Esophagus (tissue), 2 donors: ENCODE measurements at regions not wholly inside any gene's neighbourhood (a gene's known extent, or its start where the extent isn't known, plus 50 kb on each side); places are given as distances from the start of the nearest gene placed in this dataset.

Source experiments
- H3K27ac ChIP-seq, 2 donors: one replicate each; pipeline ENCODE4 v1.5.1; 2013; ENCODE audit warnings: low read depth in 2 of 2, mild to moderate bottlenecking in 2 of 2, inconsistent platforms in 1 of 2, low read length in 1 of 2, moderate library complexity in 1 of 2
- H3K27me3 ChIP-seq, 2 donors: one replicate each; pipeline ENCODE4 v1.6.1; 2013; ENCODE audit warnings: low read length in 2 of 2, control low read depth in 1 of 2, mild to moderate bottlenecking in 1 of 2; ENCODE audit not compliant: insufficient read depth in 2 of 2, control insufficient read depth in 1 of 2
- H3K36me3 ChIP-seq, 2 donors: one replicate each; pipeline ENCODE4 v1.6.1; 2013; ENCODE audit warnings: low read length in 1 of 2; ENCODE audit not compliant: control insufficient read depth in 2 of 2, insufficient read depth in 2 of 2
- H3K4me1 ChIP-seq, 2 donors: one replicate each; pipeline ENCODE4 v1.6.1; 2013; ENCODE audit warnings: low read length in 1 of 2; ENCODE audit not compliant: control insufficient read depth in 2 of 2, insufficient read depth in 2 of 2
- H3K4me3 ChIP-seq, 2 donors: one replicate each; pipeline ENCODE4 v1.5.1; 2013; ENCODE audit warnings: low read length in 2 of 2, mild to moderate bottlenecking in 2 of 2, low read depth in 1 of 2, moderate library complexity in 1 of 2
- H3K9me3 ChIP-seq, 2 donors: one replicate each; pipeline ENCODE4 v1.6.1; 2013; ENCODE audit warnings: mild to moderate bottlenecking in 2 of 2, low read depth in 1 of 2, low read length in 1 of 2, moderate library complexity in 1 of 2; ENCODE audit not compliant: control insufficient read depth in 2 of 2, insufficient read depth in 1 of 2
- WGBS, 2 donors: extraction: QIAGEN DNeasy Blood & Tissue Kit; methylation state at CpG; one replicate each; pipeline ENCODE4 v1.1.7; 2013; 5-methylcytosine and 5-hydroxymethylcytosine counted together
- donor health status: healthy with polysubstance abuse.
- donor health status: Bipolar disorder and iron deficiency.

GRCh38 chr13:107675847-107676550 lies 539.3 kb downstream of the LIG4 start:
- 77 to 84% methylated on average over 2 of the region's 2 CpGs for WGBS, 2 donors
- H3K36me3 ChIP-seq, result no peaks in the 10 kb centered on the region
- peaks cover 7% of the 10 kb centered on the region in 2 donors for H3K9me3 ChIP-seq
- H3K4me3 ChIP-seq, result no peak overlapping the region
- H3K27ac ChIP-seq, result no peak overlapping the region
- H3K4me1 ChIP-seq, result no peaks in the 10 kb centered on the region
- H3K27me3 ChIP-seq, result no peaks in the 10 kb centered on the region

GRCh38 chr13:107669391-107669993 lies 545.8 kb downstream of the LIG4 start:
- no peaks in the 10 kb centered on the region for H3K36me3 ChIP-seq
- no peaks in the 10 kb centered on the region for H3K4me1 ChIP-seq
- no peaks in the 10 kb centered on the region for H3K9me3 ChIP-seq
- H3K27me3 ChIP-seq, result no peaks in the 10 kb centered on the region
- no peak overlapping the region for H3K4me3 ChIP-seq
- 74 to 80% methylated on average over 8 of the region's 8 CpGs for WGBS, 2 donors
- H3K27ac ChIP-seq, result no peak overlapping the region

- WGBS, 2 donors, result 89 to 90% methylated on average over 2 of the region's 2 CpGs
- H3K4me1 ChIP-seq, result no peaks in the 10 kb centered on the region
- peaks cover 0 to 2% of the 10 kb centered on the region in 2 donors for H3K9me3 ChIP-seq
- no peaks in the 10 kb centered on the region for H3K27me3 ChIP-seq
- H3K4me3 ChIP-seq, result no peak overlapping the region
- no peak overlapping the region for H3K27ac ChIP-seq
- no peaks in the 10 kb centered on the region for H3K36me3 ChIP-seq
Observed at GRCh38 chr13:107665926-107666458, 549.3 kb downstream of the LIG4 start.

- Histone ChIP-seq H3K4me1 (no peaks in the 10 kb centered on the region), H3K4me3 (no peak overlapping the region), H3K27ac (no peak overlapping the region), H3K9me3 (no peaks in the 10 kb centered on the region), H3K27me3 (no peaks in the 10 kb centered on the region), H3K36me3 (no peaks in the 10 kb centered on the region)
- WGBS, 2 donors, result 19 to 22% methylated on average over 15 of the region's 15 CpGs
Observed at GRCh38 chr13:107650081-107650701, 565.1 kb downstream of the LIG4 start.

- H3K9me3 ChIP-seq, result no peaks in the 10 kb centered on the region
- no peak overlapping the region for H3K27ac ChIP-seq
- no peaks in the 10 kb centered on the region for H3K4me1 ChIP-seq
- H3K4me3 ChIP-seq, result no peak overlapping the region
- H3K36me3 ChIP-seq, result no peaks in the 10 kb centered on the region
- H3K27me3 ChIP-seq, result no peaks in the 10 kb centered on the region
Observed at GRCh38 chr13:107649079-107649478, 566.3 kb downstream of the LIG4 start.

- 40 to 51% methylated on average over 4 of the region's 4 CpGs for WGBS, 2 donors
- no peak overlapping the region for H3K27ac ChIP-seq
- peaks cover 0 to 3% of the 10 kb centered on the region in 2 donors for H3K9me3 ChIP-seq
- H3K4me1 ChIP-seq, result no peaks in the 10 kb centered on the region
- no peaks in the 10 kb centered on the region for H3K36me3 ChIP-seq
- H3K4me3 ChIP-seq, result no peak overlapping the region
- H3K27me3 ChIP-seq, result no peaks in the 10 kb centered on the region
Observed at GRCh38 chr13:107644136-107644535, 571.2 kb downstream of the LIG4 start.

- WGBS, 2 donors, result 87 to 91% methylated on average over 1 of the region's 1 CpG
- Histone ChIP-seq H3K4me1 (no peaks in the 10 kb centered on the region), H3K9me3 (peaks cover 0 to 3% of the 10 kb centered on the region in 2 donors), H3K27me3 (no peaks in the 10 kb centered on the region), H3K4me3 (no peak overlapping the region), H3K36me3 (no peaks in the 10 kb centered on the region), H3K27ac (no peak overlapping the region)
Observed at GRCh38 chr13:107643615-107644014, 571.7 kb downstream of the LIG4 start.

GRCh38 chr13:107642831-107643230 lies 572.5 kb downstream of the LIG4 start:
- Histone ChIP-seq H3K27ac (no peak overlapping the region), H3K4me3 (no peak overlapping the region), H3K4me1 (no peaks in the 10 kb centered on the region), H3K27me3 (no peaks in the 10 kb centered on the region), H3K36me3 (no peaks in the 10 kb centered on the region), H3K9me3 (peaks cover 0 to 3% of the 10 kb centered on the region in 2 donors)
- 74 to 75% methylated on average over 5 of the region's 5 CpGs for WGBS, 2 donors

GRCh38 chr13:107641574-107641973 lies 573.8 kb downstream of the LIG4 start:
- Histone ChIP-seq H3K4me3 (no peak overlapping the region), H3K27me3 (no peaks in the 10 kb centered on the region), H3K4me1 (no peaks in the 10 kb centered on the region), H3K9me3 (peaks cover 0 to 3% of the 10 kb centered on the region in 2 donors), H3K27ac (no peak overlapping the region), H3K36me3 (no peaks in the 10 kb centered on the region)
- WGBS, 2 donors, result 81 to 89% methylated on average over 5 of the region's 5 CpGs
